Lower leg skin (tissue), 3 donors: ENCODE measurements at regions not wholly inside any gene's neighbourhood (a gene's known extent, or its start where the extent isn't known, plus 50 kb on each side); places are given as distances from the start of the nearest gene placed in this dataset.

ENCODE experiments used
- CTCF ChIP-seq, 3 donors: fragments of 450-650 bp; IDR thresholded peaks; one replicate each; pipeline ENCODE4 v1.5.1; 2016; ENCODE audit warnings: antibody characterized with exemption in 3 of 3, mild to moderate bottlenecking in 3 of 3, moderate library complexity in 2 of 3
- POLR2A ChIP-seq, 2 donors: fragments of 450-650 bp; IDR thresholded peaks; one replicate each; pipeline ENCODE4 v1.6.1; 2016 to 2017; ENCODE audit warnings: antibody characterized with exemption in 2 of 2, mild to moderate bottlenecking in 1 of 2, moderate library complexity in 1 of 2

GRCh38 chr2:16375981-16376380 lies 289.7 kb downstream of the CYRIA start:
- TF ChIP-seq CTCF (IDR thresholded peaks at IDR 0.05) (no peak), POLR2A (IDR thresholded peaks at IDR 0.05) (no peak)
